Loucy (cell line): ENCODE measurements at regions not wholly inside any gene's neighbourhood (a gene's known extent, or its start where the extent isn't known, plus 50 kb on each side); places are given as distances from the start of the nearest gene placed in this dataset.

Experiments used
- CTCF ChIP-seq: fragments of 200-600 bp; sonication (generic); conservative IDR thresholded peaks from 2 replicates; pipeline ENCODE4 v1.5.1; 2014; ENCODE audit warnings: mild to moderate bottlenecking, antibody characterized with exemption, low read length
- EZH2phosphoT487 ChIP-seq: fragments of 200-600 bp; IDR thresholded peaks from 2 replicates; pipeline ENCODE4 v1.6.1; 2018; ENCODE audit warnings: antibody characterized with exemption, mild to moderate bottlenecking, moderate library complexity, borderline replicate concordance

GRCh38 chr11:13073119-13073981 is 64.2 kb downstream of the RASSF10 start:
- TF ChIP-seq CTCF, result no peak
- TF ChIP-seq EZH2phosphoT487, result no peak
